Naive thymus-derived CD4-positive, alpha-beta T cell (primary cell): ENCODE measurements at regions not wholly inside any gene's neighbourhood (a gene's known extent, or its start where the extent isn't known, plus 50 kb on each side); places are given as distances from the start of the nearest gene placed in this dataset.

Experiments used
- ATAC-seq: fragments of 150-1000 bp; cut with Tn5 transposase; 2 replicates; pipeline ENCODE4 v1.10.0; 2021; ENCODE audit warnings: mild to moderate bottlenecking, moderate library complexity
- CTCF ChIA-PET: fragments of 350-600 bp; sonication (Branson Sonifier 250); formaldehyde crosslinking; loops from one replicate; lab custom pipeline; 2021; ENCODE audit warnings: antibody characterized with exemption; lab: Charles Lee
- POLR2A ChIA-PET: fragments of 350-600 bp; sonication (Branson Sonifier 250); formaldehyde crosslinking; loops from one replicate; lab custom pipeline; 2021; ENCODE audit warnings: antibody characterized with exemption, inconsistent platforms; lab: Charles Lee
- DNase-seq, 9 donors: peaks; one replicate each; pipeline versions ENCODE4 v3.0.0 to v3.0.0-alpha.2; 2020 to 2022; ENCODE audit warnings: mixed read lengths in 1 of 9
- H3K27ac ChIP-seq: one replicate; pipeline ENCODE4 v1.7.0; 2013; ENCODE audit warnings: mild to moderate bottlenecking, low read depth, low read length, moderate library complexity
- H3K27me3 ChIP-seq, 2 donors: one replicate each; pipeline ENCODE4 v1.7.0; 2013; ENCODE audit warnings: low read length in 2 of 2, mild to moderate bottlenecking in 2 of 2, moderate library complexity in 2 of 2; ENCODE audit not compliant: control insufficient read depth in 2 of 2, insufficient read depth in 2 of 2
- H3K36me3 ChIP-seq, 3 experiments: 1 replicate in 2 of 3; 2 replicates in 1 of 3; pipeline ENCODE4 v1.7.0; 2013; ENCODE audit warnings: low read length in 3 of 3, mild to moderate bottlenecking in 3 of 3, moderate library complexity in 1 of 3; ENCODE audit not compliant: insufficient read depth in 3 of 3, control insufficient read depth in 2 of 3
- H3K4me1 ChIP-seq, 2 donors: one replicate each; pipeline ENCODE4 v1.7.0; 2013; ENCODE audit warnings: low read length in 2 of 2, mild to moderate bottlenecking in 2 of 2, moderate library complexity in 1 of 2; ENCODE audit not compliant: control insufficient read depth in 2 of 2, insufficient read depth in 2 of 2
- H3K4me3 ChIP-seq: 2 replicates; pipeline ENCODE4 v1.7.0; 2013; ENCODE audit warnings: mild to moderate bottlenecking, low read length
- H3K9me3 ChIP-seq, 3 experiments: 1 replicate in 2 of 3; 2 replicates in 1 of 3; pipeline ENCODE4 v1.7.0; 2013; ENCODE audit warnings: low read length in 3 of 3; ENCODE audit not compliant: control insufficient read depth in 2 of 3
- H3K27ac Mint-ChIP-seq, 9 donors: one replicate each; pipeline ENCODE4 v1.8.0; 2020 to 2022; ENCODE audit warnings: mixed read lengths in 9 of 9, mild to moderate bottlenecking in 8 of 9, moderate library complexity in 5 of 9, inconsistent platforms in 2 of 9
- H3K27me3 Mint-ChIP-seq, 5 donors: one replicate each; pipeline ENCODE4 v1.8.0; 2021 to 2022; ENCODE audit warnings: mixed read lengths in 5 of 5, mild to moderate bottlenecking in 1 of 5
- H3K36me3 Mint-ChIP-seq, 5 donors: one replicate each; pipeline ENCODE4 v1.8.0; 2020 to 2022; ENCODE audit warnings: mixed read lengths in 5 of 5, mild to moderate bottlenecking in 3 of 5, inconsistent platforms in 1 of 5
- H3K4me1 Mint-ChIP-seq, 7 donors: one replicate each; pipeline ENCODE4 v1.8.0; 2020 to 2022; ENCODE audit warnings: mixed read lengths in 7 of 7, mild to moderate bottlenecking in 3 of 7, inconsistent platforms in 1 of 7
- H3K4me3 Mint-ChIP-seq, 10 donors: one replicate each; pipeline ENCODE4 v1.8.0; 2020 to 2022; ENCODE audit warnings: mild to moderate bottlenecking in 10 of 10, mixed read lengths in 10 of 10, moderate library complexity in 6 of 10, inconsistent platforms in 2 of 10
- H3K9me3 Mint-ChIP-seq, 11 donors: one replicate each; pipeline ENCODE4 v1.8.0; 2020 to 2022; ENCODE audit warnings: mixed read lengths in 11 of 11, mild to moderate bottlenecking in 4 of 11, inconsistent platforms in 1 of 11, moderate library complexity in 1 of 11
- intact Hi-C, 2 donors: fragments of 100-400 bp; cut with micrococcal nuclease; formaldehyde crosslinking; loops; one replicate each; pipeline ENCODE4 v1.15.1; 2023

DNA sequence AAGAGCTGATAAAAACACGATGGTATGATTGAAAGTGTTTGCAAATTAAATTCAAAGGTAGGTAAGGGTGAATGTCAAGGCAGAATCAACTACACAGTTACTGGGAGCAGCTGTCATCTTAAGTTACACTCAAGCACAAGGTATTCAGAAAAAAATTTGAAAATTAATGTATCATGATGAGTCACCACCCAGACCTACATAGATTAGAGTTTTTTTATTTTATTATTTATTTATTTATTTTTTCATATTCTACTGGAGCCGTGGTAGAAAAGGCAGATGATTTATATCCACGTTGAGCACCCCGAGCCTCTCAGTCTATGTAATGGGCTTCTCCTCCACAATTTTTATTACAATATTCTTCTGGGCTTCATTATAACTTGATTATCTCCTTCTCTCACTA is 728.9 kb upstream of the ARGLU1 start:
- Histone ChIP-seq H3K9me3 (no peaks in the 10 kb centered on the region), H3K4me1 (no peaks in the 10 kb centered on the region), H3K27me3 (no peaks in the 10 kb centered on the region), H3K27ac (no peak overlapping the region), H3K36me3 (no peaks in the 10 kb centered on the region), H3K4me3 (no peak overlapping the region)
- H3K9me3 Mint-ChIP-seq = peaks cover 0 to 7% (median 0%) of the 10 kb centered on the region in 11 donors
- POLR2A ChIA-PET = no interaction called here
- intact Hi-C loops = no loop called here
- H3K36me3 Mint-ChIP-seq = no peaks in the 10 kb centered on the region
- no peak overlapping the region for H3K27ac Mint-ChIP-seq
- no peak overlapping the region for H3K4me3 Mint-ChIP-seq
- CTCF ChIA-PET = no interaction called here
- no peaks in the 10 kb centered on the region for H3K27me3 Mint-ChIP-seq
- DNase-seq (no peak), ATAC-seq (no peak)
- H3K4me1 Mint-ChIP-seq = no peaks in the 10 kb centered on the region

DNA sequence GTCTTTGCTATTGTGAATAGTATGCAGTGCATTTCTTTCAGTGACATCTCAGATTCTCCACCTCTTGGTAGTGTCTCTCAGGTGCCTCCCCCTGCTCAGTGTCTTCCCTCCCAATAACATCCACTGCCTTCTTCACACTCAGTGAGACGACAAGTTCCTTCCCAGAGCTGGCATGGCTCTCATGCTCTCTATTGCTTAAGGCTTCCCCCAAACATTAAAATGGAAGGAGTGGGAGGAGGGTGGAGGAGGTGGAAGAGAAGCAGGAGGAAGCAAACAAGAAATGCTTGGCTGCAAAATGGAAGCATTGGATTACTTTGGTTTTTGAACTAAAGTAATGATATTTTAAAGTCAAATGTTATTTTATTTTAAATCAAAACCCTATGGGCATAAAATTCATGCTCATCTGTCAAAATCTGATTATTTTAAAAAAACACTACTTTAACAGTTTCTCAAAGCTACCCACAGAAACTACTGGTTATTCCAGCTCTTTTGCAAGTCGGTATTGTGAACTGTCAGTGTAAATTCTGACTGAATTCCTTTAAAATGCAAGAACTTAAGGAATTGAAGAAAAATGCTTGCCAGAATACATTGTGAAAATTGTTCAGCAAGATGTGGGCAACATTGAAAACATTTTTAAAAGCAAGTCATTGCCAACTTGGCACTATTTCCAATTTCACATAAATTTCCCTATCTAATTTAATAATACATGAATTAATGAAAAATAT is 727.6 kb upstream of the ARGLU1 start:
- no peaks in the 10 kb centered on the region for H3K36me3 ChIP-seq
- no peaks in the 10 kb centered on the region for H3K4me1 ChIP-seq
- Mint-ChIP-seq H3K36me3 (no peaks in the 10 kb centered on the region), H3K9me3 (peaks cover 0 to 7% (median 0%) of the 10 kb centered on the region in 11 donors), H3K4me1 (no peaks in the 10 kb centered on the region), H3K4me3 (no peak overlapping the region), H3K27ac (no peak overlapping the region), H3K27me3 (no peaks in the 10 kb centered on the region)
- H3K27ac ChIP-seq = no peak overlapping the region
- H3K4me3 ChIP-seq = no peak overlapping the region
- ChIA-PET POLR2A (no interaction called here), CTCF (no interaction called here)
- no peaks in the 10 kb centered on the region for H3K9me3 ChIP-seq
- ATAC-seq (no peak), DNase-seq (no peak)
- no peaks in the 10 kb centered on the region for H3K27me3 ChIP-seq
- intact Hi-C loops = no loop called here

- intact Hi-C loops = no loop called here
- H3K4me3 Mint-ChIP-seq = no peak overlapping the region
- Histone ChIP-seq H3K36me3 (no peaks in the 10 kb centered on the region), H3K27me3 (no peaks in the 10 kb centered on the region), H3K27ac (no peak overlapping the region), H3K4me1 (no peaks in the 10 kb centered on the region), H3K9me3 (no peaks in the 10 kb centered on the region), H3K4me3 (no peak overlapping the region)
- CTCF ChIA-PET = no interaction called here
- H3K27me3 Mint-ChIP-seq = no peaks in the 10 kb centered on the region
- peaks cover 0 to 10% (median 4%) of the 10 kb centered on the region in 11 donors for H3K9me3 Mint-ChIP-seq
- no peak for ATAC-seq
- POLR2A ChIA-PET = no interaction called here
- no peaks in the 10 kb centered on the region for H3K4me1 Mint-ChIP-seq
- H3K36me3 Mint-ChIP-seq = no peaks in the 10 kb centered on the region
- H3K27ac Mint-ChIP-seq = no peak overlapping the region
- DNase-seq = no peak
Measured at GRCh38 chr13:107293924-107294323, 726.0 kb upstream of the ARGLU1 start.

DNA sequence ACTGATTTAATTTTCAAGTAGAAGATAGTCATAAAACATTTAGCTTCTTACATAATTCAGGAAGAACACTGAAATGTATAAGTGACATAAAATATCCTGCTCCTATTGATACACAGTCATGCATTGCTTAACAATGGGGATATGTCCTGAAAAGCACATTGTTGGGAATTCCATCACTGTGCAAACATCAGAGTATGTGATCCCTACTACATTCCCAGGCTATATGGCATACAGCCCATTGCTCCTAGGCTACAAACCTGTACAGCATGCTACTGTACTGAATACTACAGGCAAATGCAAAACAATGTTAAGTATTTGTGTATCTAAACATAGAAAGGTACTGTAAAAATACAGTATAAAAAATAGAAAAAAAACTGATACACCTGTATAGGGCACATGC is 723.9 kb upstream of the ARGLU1 start:
- Mint-ChIP-seq H3K4me3 (no peak overlapping the region), H3K4me1 (no peaks in the 10 kb centered on the region), H3K27ac (no peak overlapping the region), H3K27me3 (no peaks in the 10 kb centered on the region), H3K36me3 (no peaks in the 10 kb centered on the region), H3K9me3 (peaks cover 0 to 11% (median 5%) of the 10 kb centered on the region in 11 donors)
- intact Hi-C loops = no loop called here
- ChIA-PET POLR2A (no interaction called here), CTCF (no interaction called here)
- no peaks in the 10 kb centered on the region for H3K27me3 ChIP-seq
- no peak overlapping the region for H3K27ac ChIP-seq
- H3K4me1 ChIP-seq = no peaks in the 10 kb centered on the region
- no peaks in the 10 kb centered on the region for H3K36me3 ChIP-seq
- no peak for DNase-seq
- H3K9me3 ChIP-seq = no peaks in the 10 kb centered on the region
- ATAC-seq = no peak
- no peak overlapping the region for H3K4me3 ChIP-seq

DNA sequence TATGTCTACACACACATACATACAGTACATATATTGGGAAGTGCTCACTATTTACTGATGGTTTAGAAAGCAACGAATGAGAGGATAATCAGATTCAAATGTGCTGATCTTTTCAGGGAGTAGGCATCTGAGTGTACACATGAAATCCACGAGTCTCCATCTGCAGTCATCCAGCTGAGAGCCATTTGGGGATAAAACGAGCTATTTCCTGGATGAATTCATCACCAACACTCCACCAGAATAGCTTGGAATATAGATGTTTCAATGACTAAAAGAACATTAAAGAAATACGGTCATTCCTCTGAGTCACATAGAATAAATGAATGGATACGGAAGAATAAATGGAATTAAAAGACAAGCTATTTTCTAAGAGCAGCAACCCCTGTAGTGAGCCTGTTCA is 721.6 kb upstream of the ARGLU1 start:
- H3K27me3 ChIP-seq = no peaks in the 10 kb centered on the region
- no peaks in the 10 kb centered on the region for H3K36me3 Mint-ChIP-seq
- no peak overlapping the region for H3K4me3 ChIP-seq
- H3K4me1 Mint-ChIP-seq = no peaks in the 10 kb centered on the region
- no peak overlapping the region for H3K27ac ChIP-seq
- no peaks in the 10 kb centered on the region for H3K27me3 Mint-ChIP-seq
- H3K4me3 Mint-ChIP-seq = no peak overlapping the region
- ChIA-PET CTCF (no interaction called here), POLR2A (no interaction called here)
- no peak for ATAC-seq
- H3K4me1 ChIP-seq = no peaks in the 10 kb centered on the region
- no peaks in the 10 kb centered on the region for H3K36me3 ChIP-seq
- no peaks in the 10 kb centered on the region for H3K9me3 ChIP-seq
- intact Hi-C loops = no loop called here
- DNase-seq = no peak
- peaks cover 0 to 11% (median 5%) of the 10 kb centered on the region in 11 donors for H3K9me3 Mint-ChIP-seq
- H3K27ac Mint-ChIP-seq = no peak overlapping the region

GRCh38 chr13:107284173-107284572 is 716.2 kb upstream of the ARGLU1 start:
- CTCF ChIA-PET = no interaction called here
- no peak for ATAC-seq
- intact Hi-C loops = no loop called here

DNA sequence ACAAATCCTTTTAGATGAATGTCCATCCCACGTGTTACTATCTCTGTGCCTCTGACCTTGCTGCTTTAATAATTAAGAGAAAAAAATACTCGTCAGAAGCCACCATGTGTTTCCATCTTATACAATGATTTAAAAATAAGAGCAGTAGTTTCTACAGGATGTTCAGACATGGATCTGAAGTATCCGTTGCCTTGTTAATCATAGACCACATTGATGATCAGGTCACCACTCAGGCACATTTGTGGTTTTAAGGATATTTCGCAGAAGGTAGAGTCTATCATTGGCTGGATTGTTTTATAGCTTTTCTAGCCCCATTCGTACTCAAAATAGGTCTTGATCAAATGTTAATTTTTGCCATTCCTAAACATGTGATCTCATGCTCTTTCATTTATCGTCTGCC is 710.0 kb upstream of the ARGLU1 start:
- Mint-ChIP-seq H3K4me3 (no peak overlapping the region), H3K27ac (no peak overlapping the region), H3K9me3 (peaks cover 0 to 16% (median 2%) of the 10 kb centered on the region in 11 donors), H3K36me3 (no peaks in the 10 kb centered on the region), H3K27me3 (peaks cover 0 to 7% (median 0%) of the 10 kb centered on the region in 5 donors), H3K4me1 (no peaks in the 10 kb centered on the region)
- no peak for ATAC-seq
- Histone ChIP-seq H3K4me1 (no peaks in the 10 kb centered on the region), H3K36me3 (no peaks in the 10 kb centered on the region), H3K4me3 (no peak overlapping the region), H3K9me3 (no peaks in the 10 kb centered on the region), H3K27ac (no peak overlapping the region), H3K27me3 (no peaks in the 10 kb centered on the region)
- CTCF ChIA-PET = no interaction called here
- intact Hi-C loops = no loop called here
- no peak for DNase-seq
- POLR2A ChIA-PET = no interaction called here

More at GRCh38 chr13:107284173-107284572, 716.2 kb upstream of the ARGLU1 start:
- no peak overlapping the region for H3K27ac ChIP-seq
- POLR2A ChIA-PET = no interaction called here
- H3K4me3 ChIP-seq = no peak overlapping the region
- H3K36me3 ChIP-seq = no peaks in the 10 kb centered on the region
- H3K4me1 ChIP-seq = no peaks in the 10 kb centered on the region
- DNase-seq = no peak
- no peaks in the 10 kb centered on the region for H3K9me3 ChIP-seq
- H3K27me3 Mint-ChIP-seq = peaks cover 0 to 7% (median 0%) of the 10 kb centered on the region in 5 donors
- peaks cover 0 to 29% (median 4%) of the 10 kb centered on the region in 11 donors for H3K9me3 Mint-ChIP-seq
- H3K27ac Mint-ChIP-seq = no peak overlapping the region
- H3K4me1 Mint-ChIP-seq = no peaks in the 10 kb centered on the region
- no peaks in the 10 kb centered on the region for H3K36me3 Mint-ChIP-seq
- no peaks in the 10 kb centered on the region for H3K27me3 ChIP-seq
- no peak overlapping the region for H3K4me3 Mint-ChIP-seq
